K562 (cell line): ENCODE measurements at regions not wholly inside any gene's neighbourhood (a gene's known extent, or its start where the extent isn't known, plus 50 kb on each side); places are given as distances from the start of the nearest gene placed in this dataset.

Source experiments
- ESRRA ChIP-seq: fragments of 450-650 bp; IDR thresholded peaks from 2 replicates; pipeline ENCODE4 v1.6.1; 2014; ENCODE audit warnings: low read depth, mild to moderate bottlenecking, moderate library complexity, borderline replicate concordance
- HDAC3 ChIP-seq: fragments of 450-650 bp; IDR thresholded peaks from 2 replicates; pipeline ENCODE4 v1.6.1; 2018; ENCODE audit warnings: borderline replicate concordance, mild to moderate bottlenecking, moderate library complexity; ENCODE audit not compliant: partially characterized antibody
- NRF1 ChIP-seq, 2 experiments: fragments of 450-650 bp; IDR thresholded peaks in 1 of 2; conservative IDR thresholded peaks in 1 of 2; 2 replicates each; pipeline ENCODE4 v1.6.1; 2014; ENCODE audit warnings: mild to moderate bottlenecking in 2 of 2
- PHF8 ChIP-seq: fragments of 200-600 bp; sonication (generic); IDR thresholded peaks from 2 replicates; pipeline ENCODE4 v1.6.1; 2012; ENCODE audit warnings: mixed run types, mild to moderate bottlenecking, inconsistent platforms, low read length, moderate library complexity, borderline replicate concordance
- POLR2AphosphoS2 ChIP-seq: IDR thresholded peaks from 2 replicates; pipeline ENCODE4 v1.6.1; 2012; ENCODE audit warnings: low read length, improper control_type of control experiment
- POLR2AphosphoS5 ChIP-seq: IDR thresholded peaks from 2 replicates; pipeline ENCODE4 v1.6.1; 2011; ENCODE audit warnings: mild to moderate bottlenecking, low read depth, low read length, moderate library complexity; ENCODE audit not compliant: control insufficient read depth, insufficient read depth
- REST ChIP-seq, 2 experiments: fragments of 450-650 bp; formaldehyde crosslinking in 1 of 2; IDR thresholded peaks; 2 replicates each; pipeline versions ENCODE4 v1.4.0 to v1.6.1; 2014 to 2020; ENCODE audit warnings: mild to moderate bottlenecking in 2 of 2, borderline replicate concordance in 1 of 2, low read depth in 1 of 2
- ZNF24 ChIP-seq: fragments of 450-650 bp; IDR thresholded peaks from 2 replicates; pipeline ENCODE4 v1.6.1; 2016
- TF ChIP-seq, protein P1 (sequence below): fragments of 250-450 bp; sonication (Bioruptor Pico); IDR thresholded peaks from 2 replicates; pipeline ENCODE4 v1.5.1; 2021; ENCODE audit warnings: mild to moderate bottlenecking
- TF ChIP-seq, protein P2 (sequence below): sonication (generic); formaldehyde crosslinking; IDR thresholded peaks from 2 replicates; pipeline ENCODE4 v1.8.1; 2023; ENCODE audit warnings: mild to moderate bottlenecking, missing genetic modification reagents

DNA sequence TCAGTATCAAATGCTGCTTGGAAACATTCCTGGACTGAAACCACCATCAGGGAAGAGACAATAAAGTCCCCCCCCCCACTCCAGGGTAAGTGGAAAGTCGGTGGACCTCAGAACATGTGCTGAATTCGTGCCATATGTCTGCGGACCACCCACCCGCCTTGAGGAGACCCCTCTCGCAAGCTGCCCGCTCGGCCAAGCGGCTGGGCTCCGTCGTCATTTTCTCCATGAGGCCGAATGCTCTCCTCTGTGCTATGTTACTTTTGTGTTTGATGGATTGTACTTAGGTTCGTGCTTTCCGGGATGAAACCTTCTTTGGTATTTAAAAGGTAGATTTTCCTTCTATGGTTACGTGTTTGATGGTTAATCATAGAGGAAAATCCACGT lies 136.2 kb upstream of the RTL1 start:
- TF ChIP-seq POLR2AphosphoS5, result no peak
- no peak for TF ChIP-seq NRF1 (conservative IDR thresholded peaks at IDR 0.05 in 1 of 2, IDR thresholded peaks at IDR 0.05 in 1 of 2)
- TF ChIP-seq, protein P1, sequence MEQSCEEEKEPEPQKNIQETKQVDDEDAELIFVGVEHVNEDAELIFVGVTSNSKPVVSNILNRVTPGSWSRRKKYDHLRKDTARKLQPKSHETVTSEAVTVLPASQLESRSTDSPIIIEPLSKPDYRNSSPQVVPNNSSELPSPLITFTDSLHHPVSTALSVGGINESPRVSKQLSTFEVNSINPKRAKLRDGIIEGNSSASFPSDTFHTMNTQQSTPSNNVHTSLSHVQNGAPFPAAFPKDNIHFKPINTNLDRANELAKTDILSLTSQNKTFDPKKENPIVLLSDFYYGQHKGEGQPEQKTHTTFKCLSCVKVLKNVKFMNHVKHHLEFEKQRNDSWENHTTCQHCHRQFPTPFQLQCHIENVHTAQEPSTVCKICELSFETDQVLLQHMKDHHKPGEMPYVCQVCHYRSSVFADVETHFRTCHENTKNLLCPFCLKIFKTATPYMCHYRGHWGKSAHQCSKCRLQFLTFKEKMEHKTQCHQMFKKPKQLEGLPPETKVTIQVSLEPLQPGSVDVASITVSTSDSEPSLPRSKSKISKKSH, result no peak
- TF ChIP-seq, protein P2, sequence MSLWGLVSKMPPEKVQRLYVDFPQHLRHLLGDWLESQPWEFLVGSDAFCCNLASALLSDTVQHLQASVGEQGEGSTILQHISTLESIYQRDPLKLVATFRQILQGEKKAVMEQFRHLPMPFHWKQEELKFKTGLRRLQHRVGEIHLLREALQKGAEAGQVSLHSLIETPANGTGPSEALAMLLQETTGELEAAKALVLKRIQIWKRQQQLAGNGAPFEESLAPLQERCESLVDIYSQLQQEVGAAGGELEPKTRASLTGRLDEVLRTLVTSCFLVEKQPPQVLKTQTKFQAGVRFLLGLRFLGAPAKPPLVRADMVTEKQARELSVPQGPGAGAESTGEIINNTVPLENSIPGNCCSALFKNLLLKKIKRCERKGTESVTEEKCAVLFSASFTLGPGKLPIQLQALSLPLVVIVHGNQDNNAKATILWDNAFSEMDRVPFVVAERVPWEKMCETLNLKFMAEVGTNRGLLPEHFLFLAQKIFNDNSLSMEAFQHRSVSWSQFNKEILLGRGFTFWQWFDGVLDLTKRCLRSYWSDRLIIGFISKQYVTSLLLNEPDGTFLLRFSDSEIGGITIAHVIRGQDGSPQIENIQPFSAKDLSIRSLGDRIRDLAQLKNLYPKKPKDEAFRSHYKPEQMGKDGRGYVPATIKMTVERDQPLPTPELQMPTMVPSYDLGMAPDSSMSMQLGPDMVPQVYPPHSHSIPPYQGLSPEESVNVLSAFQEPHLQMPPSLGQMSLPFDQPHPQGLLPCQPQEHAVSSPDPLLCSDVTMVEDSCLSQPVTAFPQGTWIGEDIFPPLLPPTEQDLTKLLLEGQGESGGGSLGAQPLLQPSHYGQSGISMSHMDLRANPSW (CRISPR knock-in tag), result no peak
- no peak for TF ChIP-seq POLR2AphosphoS2
- TF ChIP-seq ZNF24, result no peak
- no peak for TF ChIP-seq HDAC3
- TF ChIP-seq ESRRA, result no peak
- no peak for TF ChIP-seq REST (IDR thresholded peaks at IDR 0.05; ENCODE audit: borderline replicate concordance)
- no peak for TF ChIP-seq REST (CRISPR knock-in tag; IDR thresholded peaks at IDR 0.05; ENCODE audit: low read depth)
- no peak for TF ChIP-seq PHF8
